GM12878 (cell line): ENCODE measurements at regions not wholly inside any gene's neighbourhood (a gene's known extent, or its start where the extent isn't known, plus 50 kb on each side); places are given as distances from the start of the nearest gene placed in this dataset.

Experiments used
- ATAC-seq: fragments of 200-7000 bp; cut with Tn5 transposase; 3 replicates; pipeline ENCODE4 v1.9.1; 2020; ENCODE audit warnings: mild to moderate bottlenecking, moderate library complexity
- BruUV-seq: library from RNA; stranded (reverse); fragments of 400-500 nt; replicated peaks from 2 replicates; lab custom pipeline; 2021; lab: Mats Ljungman, UMichigan
- CTCF ChIA-PET: fragments of 300-600 bp; sonication (Branson Sonifier 250); formaldehyde crosslinking; extraction: SDS; loops from one replicate; lab custom pipeline; 2021; ENCODE audit warnings: inconsistent platforms; lab: Yijun Ruan, JAX
- POLR2A ChIA-PET: fragments of 350-600 bp; formaldehyde crosslinking; extraction: SDS; loops from one replicate; lab custom pipeline; 2021; ENCODE audit warnings: inconsistent platforms; lab: Charles Lee
- RAD21 ChIA-PET: fragments of 300-600 bp; sonication (Branson Sonifier 250); formaldehyde crosslinking; loops from one replicate; lab custom pipeline; 2023; ENCODE audit warnings: antibody characterized with exemption; ENCODE audit not compliant: unreplicated experiment; lab: Charles Lee
- SMC1A ChIA-PET: fragments of 300-600 bp; sonication (Branson Sonifier 250); formaldehyde crosslinking; loops from one replicate; lab custom pipeline; 2023; ENCODE audit not compliant: unreplicated experiment, uncharacterized antibody; lab: Charles Lee
- DNase-seq: peaks from one replicate; pipeline ENCODE4 v3.0.0-alpha.2; 2011; ENCODE audit warnings: low read depth, low spot score
- FAIRE-seq: peaks from 3 replicates; lab custom pipeline; 2011; peaks lifted over from hg19 to GRCh38; lab: Jason Lieb, UNC
- H2AFZ ChIP-seq: 2 replicates; pipeline ENCODE4 v1.6.0; 2011; ENCODE audit warnings: low read depth, low read length, control low read depth; ENCODE audit not compliant: control insufficient read depth
- H3K27ac ChIP-seq: 2 replicates; pipeline ENCODE4 v1.5.1; 2011; ENCODE audit warnings: control low read depth; ENCODE audit not compliant: control insufficient read depth, insufficient read depth
- H3K27me3 ChIP-seq, 2 experiments: replicated peaks in 1 of 2; 2 replicates each; pipeline versions ENCODE4 v1.6.0 to v1.6.1; 2011; ENCODE audit warnings: low read length in 1 of 2; ENCODE audit not compliant: control insufficient read depth in 2 of 2, insufficient read depth in 2 of 2
- H3K36me3 ChIP-seq, 2 experiments: 2 replicates each; pipeline ENCODE4 v1.5.1; 2011; ENCODE audit warnings: low read length in 1 of 2; ENCODE audit not compliant: control insufficient read depth in 2 of 2, insufficient read depth in 2 of 2
- H3K4me1 ChIP-seq: 2 replicates; pipeline ENCODE4 v1.6.1; 2011; ENCODE audit warnings: mild to moderate bottlenecking, low read length, moderate library complexity, mixed read lengths; ENCODE audit not compliant: control insufficient read depth, insufficient read depth
- H3K4me2 ChIP-seq: 2 replicates; pipeline ENCODE4 v1.6.0; 2011; ENCODE audit warnings: control low read depth; ENCODE audit not compliant: control insufficient read depth, insufficient read depth
- H3K4me3 ChIP-seq: fragments of 200-600 bp; sonication (generic); 2 replicates; pipeline ENCODE4 v1.5.1; 2016
- H3K79me2 ChIP-seq: 2 replicates; pipeline ENCODE4 v1.6.0; 2011; ENCODE audit warnings: low read length; ENCODE audit not compliant: control insufficient read depth, insufficient read depth
- H3K9ac ChIP-seq: 2 replicates; pipeline ENCODE4 v1.8.0; 2011; ENCODE audit warnings: low read length, control low read depth, mixed read lengths; ENCODE audit not compliant: control insufficient read depth, insufficient read depth
- H3K9me3 ChIP-seq: replicated peaks from 3 replicates; pipeline ENCODE4 v1.5.1; 2011; ENCODE audit warnings: mild to moderate bottlenecking, low read length; ENCODE audit not compliant: control insufficient read depth, insufficient read depth
- H4K20me1 ChIP-seq: 2 replicates; pipeline ENCODE4 v1.6.0; 2011; ENCODE audit not compliant: control insufficient read depth, insufficient read depth
- BRCA1 ChIP-seq: IDR thresholded peaks from 2 replicates; pipeline ENCODE4 v1.6.1; 2011; ENCODE audit warnings: low read depth, low read length, improper control_type of control experiment
- CBX3 ChIP-seq: fragments of 200-600 bp; sonication (generic); IDR thresholded peaks from 2 replicates; pipeline ENCODE4 v1.6.1; 2016; ENCODE audit warnings: low read depth, borderline replicate concordance
- CBX5 ChIP-seq: sonication (generic); IDR thresholded peaks from 2 replicates; pipeline ENCODE4 v1.6.1; 2016; ENCODE audit warnings: low read depth, moderate library complexity, mild to moderate bottlenecking, inconsistent platforms
- ESRRA ChIP-seq: IDR thresholded peaks from 2 replicates; pipeline ENCODE4 v1.6.1; 2012; ENCODE audit warnings: mild to moderate bottlenecking, low read length, improper control_type of control experiment
- HCFC1 ChIP-seq: fragments of 150-350 bp; IDR thresholded peaks from 2 replicates; pipeline ENCODE4 v1.6.1; 2014; ENCODE audit warnings: low read length
- MTA3 ChIP-seq: IDR thresholded peaks from 2 replicates; pipeline ENCODE4 v1.6.1; 2012; ENCODE audit warnings: low read length, inconsistent platforms, borderline replicate concordance
- NBN ChIP-seq: fragments of 450-650 bp; IDR thresholded peaks from 2 replicates; pipeline ENCODE4 v1.6.1; 2016
- NFIC ChIP-seq: IDR thresholded peaks from 2 replicates; pipeline ENCODE4 v1.6.1; 2012; ENCODE audit warnings: low read depth, mild to moderate bottlenecking, inconsistent platforms, low read length, moderate library complexity
- PAX8 ChIP-seq: fragments of 450-650 bp; IDR thresholded peaks from 2 replicates; pipeline ENCODE4 v1.6.1; 2017; ENCODE audit warnings: mild to moderate bottlenecking, moderate library complexity
- POLR2A ChIP-seq: IDR thresholded peaks from 2 replicates; pipeline ENCODE4 v1.6.1; 2011; ENCODE audit warnings: low read depth, mild to moderate bottlenecking, low read length
- POLR2AphosphoS2 ChIP-seq: IDR thresholded peaks from 2 replicates; pipeline ENCODE4 v1.6.1; 2011; ENCODE audit warnings: low read depth, mild to moderate bottlenecking, low read length, improper control_type of control experiment, moderate library complexity
- SMARCA5 ChIP-seq: fragments of 450-650 bp; IDR thresholded peaks from 2 replicates; pipeline ENCODE4 v1.6.1; 2017; ENCODE audit warnings: mild to moderate bottlenecking
- SREBF1 ChIP-seq: IDR thresholded peaks from 2 replicates; pipeline ENCODE4 v1.6.1; 2012; ENCODE audit warnings: mild to moderate bottlenecking, low read length
- SUPT20H ChIP-seq: IDR thresholded peaks from 2 replicates; pipeline ENCODE4 v1.6.1; 2011; ENCODE audit warnings: low read depth, mild to moderate bottlenecking, low read length, moderate library complexity, borderline replicate concordance; ENCODE audit not compliant: control insufficient read depth
- TCF12 ChIP-seq: IDR thresholded peaks from 2 replicates; pipeline ENCODE4 v1.6.1; 2011; ENCODE audit warnings: low read depth, mild to moderate bottlenecking, low read length
- TCF3 ChIP-seq: IDR thresholded peaks from 2 replicates; pipeline ENCODE4 v1.6.1; 2012; ENCODE audit warnings: low read depth, mild to moderate bottlenecking, low read length, borderline replicate concordance; ENCODE audit not compliant: insufficient read depth
- ZNF384 ChIP-seq: IDR thresholded peaks from 2 replicates; pipeline ENCODE4 v1.6.1; 2012; ENCODE audit warnings: low read depth, mild to moderate bottlenecking, low read length, improper control_type of control experiment, borderline replicate concordance
- WGBS: methylation state at CpG from one replicate; pipeline ENCODE4 v1.1.6; 2016; ENCODE audit warnings: low lambda C conversion rate; ENCODE audit not compliant: insufficient replicate concordance, insufficient coverage; ENCODE audit errors: missing lambda C conversion rate; 5-methylcytosine and 5-hydroxymethylcytosine counted together
- in situ Hi-C: fragments of 300-500 bp; cut with MboI; formaldehyde crosslinking; loops from 9 replicates; pipeline ENCODE4 v1.14.3; 2018; ENCODE audit warnings: mixed read lengths
- intact Hi-C: fragments of 100-400 bp; cut with micrococcal nuclease; formaldehyde crosslinking; loops from one replicate; pipeline ENCODE4 v1.14.2; 2022; ENCODE audit not compliant: unreplicated experiment

GRCh38 chr19:14315433-14315832 lies 65.8 kb upstream of the ADGRE5 start:
- no peak for FAIRE-seq
- 78% methylated on average over 10 of the region's 10 CpGs for WGBS
- TF ChIP-seq HCFC1 (no peak), POLR2A (no peak), ZNF384 (no peak), NBN (no peak), POLR2AphosphoS2 (no peak), SREBF1 (no peak), SUPT20H (no peak), MTA3 (no peak), BRCA1 (no peak), ESRRA (no peak), TCF12 (no peak), CBX5 (no peak), TCF3 (no peak), CBX3 (no peak), PAX8 (no peak), SMARCA5 (no peak), NFIC (no peak)
- peaks cover under 1% of the 10 kb centered on the region; the same call in 1 of the 2 replicates for H3K4me1 ChIP-seq
- H4K20me1 ChIP-seq: no peaks in the 10 kb centered on the region
- no peak overlapping the region for H3K4me2 ChIP-seq
- no TSS peak for BruUV-seq
- ChIA-PET RAD21 (no interaction called here), SMC1A (no interaction called here), CTCF (interaction anchor here (0.7 to 2.5 kb wide), 3 partner anchors 33 to 972 kb away, joined by 3 to 15 read pairs (median 5); no protein-coding TSS in a partner anchor), POLR2A (no interaction called here)
- in situ Hi-C loops (no loop called here), intact Hi-C loops (no loop called here)
- H3K79me2 ChIP-seq: no peaks in the 10 kb centered on the region
- H3K4me3 ChIP-seq: no peak overlapping the region
- no peak overlapping the region for H3K27ac ChIP-seq
- H3K27me3 ChIP-seq: no peaks in the 10 kb centered on the region
- no peak overlapping the region for H3K9ac ChIP-seq
- H2AFZ ChIP-seq: no peak overlapping the region
- no peak for ATAC-seq
- no peak for DNase-seq
- H3K9me3 ChIP-seq: no peaks in the 10 kb centered on the region
- no peaks in the 10 kb centered on the region for H3K36me3 ChIP-seq
